H1 (cell line): ENCODE measurements at regions not wholly inside any gene's neighbourhood (a gene's known extent, or its start where the extent isn't known, plus 50 kb on each side); places are given as distances from the start of the nearest gene placed in this dataset.

Experiments
- ASH2L ChIP-seq: fragments of 200-600, 300-600 bp; sonication (generic); IDR thresholded peaks from one replicate; pipeline ENCODE4 v1.7.1; 2017; ENCODE audit warnings: low read length
- CHD7 ChIP-seq: fragments of 300-600 bp; sonication (generic); IDR thresholded peaks from 2 replicates; pipeline ENCODE4 v1.7.1; 2012; ENCODE audit warnings: low read length, moderate library complexity, mild to moderate bottlenecking, inconsistent platforms; ENCODE audit not compliant: insufficient replicate concordance
- CTCF ChIP-seq, 3 experiments: IDR thresholded peaks; 1 replicate in 2 of 3; 2 replicates in 1 of 3; pipeline versions ENCODE4 v1.5.1 to v1.6.1; 2011; ENCODE audit warnings: low read length in 3 of 3, mild to moderate bottlenecking in 3 of 3, inconsistent platforms in 2 of 3, low read depth in 1 of 3, moderate library complexity in 1 of 3; ENCODE audit not compliant: insufficient read depth in 1 of 3; ENCODE audit errors: control extremely low read depth in 1 of 3
- E2F6 ChIP-seq: IDR thresholded peaks from 2 replicates; pipeline ENCODE4 v1.6.1; 2012; ENCODE audit warnings: inconsistent platforms
- EGR1 ChIP-seq: IDR thresholded peaks from 2 replicates; pipeline ENCODE4 v1.6.1; 2011; ENCODE audit warnings: low read depth, low read length, borderline replicate concordance
- POLR2A ChIP-seq, 2 experiments: IDR thresholded peaks; 1 replicate in 1 of 2; 2 replicates in 1 of 2; pipeline ENCODE4 v1.6.1; 2011; ENCODE audit warnings: low read depth in 2 of 2, low read length in 2 of 2, mild to moderate bottlenecking in 2 of 2; ENCODE audit errors: control extremely low read depth in 1 of 2

GRCh38 chr3:166759736-166760513, 620.2 kb downstream of the ZBBX start (continued):
- no peak for TF ChIP-seq CHD7
- no peak for TF ChIP-seq E2F6
- no peak for TF ChIP-seq EGR1
- TF ChIP-seq ASH2L: no peak
- TF ChIP-seq POLR2A (IDR thresholded peaks at IDR 0.05; ENCODE audit: control extremely low read depth in 1 of 2, low read depth in 2 of 2, low read length in 2 of 2): no peak
- no peak for TF ChIP-seq CTCF (IDR thresholded peaks at IDR 0.05; ENCODE audit: control extremely low read depth in 1 of 3, insufficient read depth in 1 of 3, low read depth in 1 of 3, low read length in 3 of 3)
